Colonic mucosa (tissue), 4 donors: ENCODE measurements at regions not wholly inside any gene's neighbourhood (a gene's known extent, or its start where the extent isn't known, plus 50 kb on each side); places are given as distances from the start of the nearest gene placed in this dataset.
A peak's percentile ranks its signal among the peaks of the same experiment; 100 is the strongest.
"Not testable (repeated sequence)": the region's sequence is repeated elsewhere in the genome, so short reads cannot be mapped to it uniquely, and the experiment has no call there.

Experiments used
- DNase-seq: peaks from one replicate; pipeline ENCODE4 v3.0.0-alpha.2; 2020
- H3K27ac ChIP-seq: fragments of 200-600 bp; one replicate; pipeline ENCODE4 v1.8.0; 2021
- H3K27me3 ChIP-seq: fragments of 200-600 bp; one replicate; pipeline ENCODE4 v1.8.0; 2021
- H3K36me3 ChIP-seq: fragments of 200-600 bp; one replicate; pipeline ENCODE4 v1.8.0; 2021
- H3K4me1 ChIP-seq: fragments of 200-600 bp; one replicate; pipeline ENCODE4 v1.8.0; 2021; ENCODE audit warnings: mild to moderate bottlenecking
- H3K4me3 ChIP-seq: fragments of 200-600 bp; one replicate; pipeline ENCODE4 v1.8.0; 2021
- H3K9ac ChIP-seq, 2 donors: one replicate each; pipeline ENCODE4 v1.7.0; 2013; ENCODE audit warnings: control low read depth in 2 of 2, low read depth in 2 of 2, low read length in 2 of 2
- H3K9me3 ChIP-seq: fragments of 200-600 bp; one replicate; pipeline ENCODE4 v1.8.0; 2021
- intact Hi-C: fragments of 100-400 bp; cut with DNase I; formaldehyde crosslinking; loops from one replicate; pipeline ENCODE4 v1.14.1; 2022
- TF ChIP-seq, protein P1 (sequence below): fragments of 200-600 bp; IDR thresholded peaks from one replicate; pipeline ENCODE4 v1.8.0; 2022; ENCODE audit warnings: antibody characterized with exemption, mild to moderate bottlenecking
- donor health status: healthy.
- donor health status: DM: no; HTN: no; CAD: no.
- donor health status: DM: no; HTN: no; CAD: no.

DNA sequence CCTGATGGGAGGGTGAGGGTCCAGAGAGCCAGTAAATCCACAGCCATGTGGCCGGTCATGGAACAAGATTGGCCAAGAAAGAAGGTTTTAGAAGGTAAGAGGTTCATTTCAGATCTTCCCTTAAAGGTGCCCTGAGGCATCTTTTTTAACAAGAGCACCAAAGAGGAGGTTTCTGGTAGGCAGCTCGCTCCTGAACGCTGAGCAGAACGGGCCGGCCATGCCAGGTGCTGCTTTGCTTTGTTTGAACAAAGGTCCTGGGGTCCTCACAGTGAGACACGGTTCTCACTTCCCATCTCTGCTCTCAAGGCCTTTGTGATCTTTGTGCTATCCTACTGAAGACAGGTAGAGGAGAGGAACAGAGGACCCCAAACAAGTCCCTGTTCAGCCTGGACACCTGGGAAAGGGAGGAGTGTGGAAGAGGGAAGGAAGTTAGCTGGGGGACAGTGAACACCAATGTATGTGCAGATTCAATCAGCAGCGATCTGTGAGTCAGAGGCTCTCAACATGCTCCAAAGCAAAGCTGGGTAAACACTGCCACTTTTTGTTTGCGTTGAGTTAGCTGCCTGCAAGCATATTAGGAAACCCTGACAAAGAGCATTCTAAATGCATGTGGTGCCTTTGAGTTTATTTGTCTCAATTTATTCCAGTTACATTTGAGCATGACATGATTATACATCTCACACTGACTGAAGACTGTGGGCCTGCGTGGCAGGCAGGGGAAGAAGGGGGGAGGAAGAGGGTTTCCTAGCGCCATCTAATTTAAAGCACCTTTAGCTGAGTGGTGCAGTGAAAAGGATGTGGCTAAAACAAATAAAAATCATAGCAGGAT lies 102.4 kb downstream of the ASB1 start:
- peak; percentile 23 for DNase-seq
- Histone ChIP-seq H3K9me3 (no peaks in the 10 kb centered on the region), H3K4me1 (no peaks in the 10 kb centered on the region), H3K36me3 (no peaks in the 10 kb centered on the region), H3K4me3 (no peak overlapping the region), H3K27me3 (no peaks in the 10 kb centered on the region), H3K27ac (no peak overlapping the region), H3K9ac (no peak overlapping the region)
- intact Hi-C loops, result no loop called here
- TF ChIP-seq, protein P1, sequence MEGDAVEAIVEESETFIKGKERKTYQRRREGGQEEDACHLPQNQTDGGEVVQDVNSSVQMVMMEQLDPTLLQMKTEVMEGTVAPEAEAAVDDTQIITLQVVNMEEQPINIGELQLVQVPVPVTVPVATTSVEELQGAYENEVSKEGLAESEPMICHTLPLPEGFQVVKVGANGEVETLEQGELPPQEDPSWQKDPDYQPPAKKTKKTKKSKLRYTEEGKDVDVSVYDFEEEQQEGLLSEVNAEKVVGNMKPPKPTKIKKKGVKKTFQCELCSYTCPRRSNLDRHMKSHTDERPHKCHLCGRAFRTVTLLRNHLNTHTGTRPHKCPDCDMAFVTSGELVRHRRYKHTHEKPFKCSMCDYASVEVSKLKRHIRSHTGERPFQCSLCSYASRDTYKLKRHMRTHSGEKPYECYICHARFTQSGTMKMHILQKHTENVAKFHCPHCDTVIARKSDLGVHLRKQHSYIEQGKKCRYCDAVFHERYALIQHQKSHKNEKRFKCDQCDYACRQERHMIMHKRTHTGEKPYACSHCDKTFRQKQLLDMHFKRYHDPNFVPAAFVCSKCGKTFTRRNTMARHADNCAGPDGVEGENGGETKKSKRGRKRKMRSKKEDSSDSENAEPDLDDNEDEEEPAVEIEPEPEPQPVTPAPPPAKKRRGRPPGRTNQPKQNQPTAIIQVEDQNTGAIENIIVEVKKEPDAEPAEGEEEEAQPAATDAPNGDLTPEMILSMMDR, result no peak

- H3K36me3 ChIP-seq, intact Hi-C loops, H3K9me3 ChIP-seq, H3K4me3 ChIP-seq, H3K27me3 ChIP-seq, H3K9ac ChIP-seq, DNase-seq, H3K4me1 ChIP-seq, H3K27ac ChIP-seq: not testable (repeated sequence)
These were observed 104.4 kb downstream of the ASB1 start for GRCh38 chr2:238531017-238531645.

DNA sequence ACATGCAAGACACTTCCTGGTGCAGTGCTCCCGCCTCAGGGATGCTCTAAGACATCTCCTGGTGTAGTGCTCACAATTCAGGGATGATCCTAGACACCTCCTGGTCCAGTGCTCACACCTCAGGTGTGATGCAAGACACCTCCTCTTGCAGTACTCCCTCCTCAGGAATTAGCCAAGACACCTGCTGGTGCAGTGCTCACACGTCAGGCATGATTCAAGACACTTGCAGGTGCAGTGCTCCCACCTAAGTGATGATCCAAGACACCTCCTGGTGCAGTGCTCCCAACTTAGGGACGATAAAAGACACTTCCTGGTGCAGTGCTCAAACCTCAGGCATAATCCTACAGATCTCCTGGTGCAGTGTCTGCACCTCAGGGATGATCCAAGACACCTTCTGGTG lies 117.0 kb downstream of the ASB1 start:
- H3K4me1 ChIP-seq, H3K4me3 ChIP-seq, intact Hi-C loops, H3K27me3 ChIP-seq, H3K36me3 ChIP-seq, H3K9me3 ChIP-seq, DNase-seq, H3K9ac ChIP-seq, H3K27ac ChIP-seq: not testable (repeated sequence)

GRCh38 chr2:238548902-238549462 lies 122.3 kb downstream of the ASB1 start:
- Histone ChIP-seq H3K9me3 (no peaks in the 10 kb centered on the region), H3K4me3 (no peak overlapping the region), H3K27ac (no peak overlapping the region), H3K27me3 (no peaks in the 10 kb centered on the region), H3K9ac (no peak overlapping the region), H3K4me1 (no peaks in the 10 kb centered on the region), H3K36me3 (no peaks in the 10 kb centered on the region)
- intact Hi-C loops, result no loop called here
- no peak for DNase-seq
- TF ChIP-seq, protein P1, result no peak

DNA sequence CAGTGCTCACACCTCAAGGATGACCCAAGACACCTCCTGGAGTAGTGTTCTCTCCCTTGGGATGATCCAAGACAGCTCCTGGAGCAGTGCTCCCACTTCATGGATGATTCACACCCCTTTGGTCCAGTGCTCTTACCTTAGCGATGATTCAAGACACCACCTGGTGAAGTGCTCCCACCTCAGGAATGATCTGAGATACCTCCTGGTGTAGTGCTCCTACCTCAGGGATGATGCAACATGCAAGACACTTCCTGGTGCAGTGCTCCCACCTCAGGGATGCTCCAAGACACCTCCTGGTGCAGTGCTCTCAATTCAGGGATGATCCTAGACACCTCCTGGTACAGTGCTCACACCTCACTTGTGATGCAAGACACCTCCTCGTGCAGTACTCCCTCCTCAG lies 123.1 kb downstream of the ASB1 start:
- Histone ChIP-seq H3K27ac (no peak overlapping the region), H3K9ac (no peak overlapping the region), H3K4me3 (no peak overlapping the region), H3K36me3 (no peaks in the 10 kb centered on the region), H3K4me1 (no peaks in the 10 kb centered on the region), H3K9me3 (no peaks in the 10 kb centered on the region), H3K27me3 (no peaks in the 10 kb centered on the region)
- no peak for DNase-seq
- TF ChIP-seq, protein P1, result no peak
- intact Hi-C loops, result no loop called here

DNA sequence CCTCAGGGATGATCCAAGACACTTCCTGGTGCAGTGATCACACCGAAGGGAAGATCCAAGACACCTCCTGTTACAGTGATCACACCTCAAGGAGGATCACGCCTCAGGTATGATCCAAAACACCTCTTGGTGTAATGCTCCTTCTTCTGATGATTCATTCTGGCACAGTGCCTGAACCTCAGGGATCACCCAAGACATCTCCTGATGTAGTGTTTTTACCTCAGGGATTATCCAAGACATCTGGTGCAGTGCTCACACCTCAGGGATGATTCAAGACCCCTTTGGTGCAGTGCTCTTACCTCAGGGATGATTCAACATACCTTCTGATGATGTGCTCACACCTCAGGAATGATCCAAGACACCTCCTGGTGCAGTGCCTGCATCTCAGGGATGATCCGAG lies 124.4 kb downstream of the ASB1 start:
- TF ChIP-seq, protein P1, result no peak
- Histone ChIP-seq H3K9ac (no peak overlapping the region), H3K9me3 (no peaks in the 10 kb centered on the region), H3K4me1 (no peaks in the 10 kb centered on the region), H3K27ac (no peak overlapping the region), H3K27me3 (no peaks in the 10 kb centered on the region), H3K4me3 (no peak overlapping the region), H3K36me3 (no peaks in the 10 kb centered on the region)
- DNase-seq, result no peak
- intact Hi-C loops, result no loop called here
